ENCODE measurements at regions not wholly inside any gene's neighbourhood (a gene's known extent, or its start where the extent isn't known, plus 50 kb on each side); places are given as distances from the start of the nearest gene placed in this dataset.

DNA sequence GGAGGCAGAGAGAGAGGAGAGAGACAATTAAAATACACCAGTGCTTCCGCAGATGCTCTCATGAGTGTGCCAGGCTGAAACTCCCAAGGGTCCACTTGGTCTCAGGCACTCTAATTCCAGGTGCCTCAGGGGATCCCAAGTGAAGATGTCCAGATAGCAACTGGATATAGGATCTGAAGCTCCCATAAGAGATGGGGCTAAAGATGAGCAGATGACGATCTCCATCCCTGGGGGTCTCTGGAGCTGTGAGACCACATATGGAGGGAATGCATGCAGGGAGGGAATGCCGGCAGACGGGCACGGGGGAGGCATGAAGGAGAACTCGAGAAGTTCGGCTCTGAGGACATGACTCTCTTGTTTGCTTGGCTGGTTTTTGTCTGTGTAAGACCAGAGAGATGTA is 223.7 kb upstream of the RAB6C start:
- ChIA-PET POLR2A (no interaction called here), CTCF (ENCODE audit: low intra/inter-chr PET ratio, low total read pairs) (no interaction called here)
- Histone ChIP-seq H4K20me1 (ENCODE audit: insufficient read depth, low read length) (no peaks in the 10 kb centered on the region), H3K9ac (ENCODE audit: insufficient read depth, low read depth, low read length) (no peak overlapping the region), H3K36me3 (replicated peaks in 1 of 2; ENCODE audit: control insufficient read depth in 1 of 2, insufficient read depth in 2 of 2, low read length in 2 of 2) (no peaks in the 10 kb centered on the region), H3K27ac (ENCODE audit: extremely low read length, insufficient read depth, low read length) (no peak overlapping the region), H3K79me2 (ENCODE audit: insufficient read depth, low read length) (no peaks in the 10 kb centered on the region), H2AFZ (ENCODE audit: low read length) (no peak overlapping the region), H3K4me3 (replicated peaks in 1 of 3; ENCODE audit: insufficient read depth in 1 of 3, low read depth in 2 of 3, low read length in 3 of 3) (no peak overlapping the region), H3K4me2 (ENCODE audit: low read depth, low read length) (no peak overlapping the region), H3K4me1 (ENCODE audit: insufficient read depth, low read length) (no peaks in the 10 kb centered on the region), H3K27me3 (ENCODE audit: control insufficient read depth in 1 of 2, insufficient read depth in 2 of 2, low read length in 2 of 2) (peaks cover 6 to 59% of the 10 kb centered on the region in 2 experiments; a peak in 4 of 5 replicates), H3K9me3 (ENCODE audit: low read length) (no peaks in the 10 kb centered on the region)
- BruUV-seq (replicated peaks) = no TSS peak
- ATAC-seq = no peak
- no peak for DNase-seq (ENCODE audit: low spot score)
- intact Hi-C loops (cut with micrococcal nuclease; ENCODE audit: unreplicated experiment) (no loop called here), in situ Hi-C loops (cut with HindIII; ENCODE audit: extremely low pct_ligation_motif_present, low pct_unique_long_range_greater_than_20kb) (no loop called here)
- no peak for FAIRE-seq
- TF ChIP-seq ARHGAP35 (CRISPR knock-in tag; IDR thresholded peaks at IDR 0.05; ENCODE audit: borderline replicate concordance) = no peak
- TF ChIP-seq, protein P1, sequence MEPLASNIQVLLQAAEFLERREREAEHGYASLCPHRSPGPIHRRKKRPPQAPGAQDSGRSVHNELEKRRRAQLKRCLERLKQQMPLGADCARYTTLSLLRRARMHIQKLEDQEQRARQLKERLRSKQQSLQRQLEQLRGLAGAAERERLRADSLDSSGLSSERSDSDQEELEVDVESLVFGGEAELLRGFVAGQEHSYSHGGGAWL (CRISPR knock-in tag; IDR thresholded peaks at IDR 0.05) = no peak
- WGBS (ENCODE audit: low lambda C conversion rate) = 21% methylated on average over 7 of the region's 7 CpGs

DNA sequence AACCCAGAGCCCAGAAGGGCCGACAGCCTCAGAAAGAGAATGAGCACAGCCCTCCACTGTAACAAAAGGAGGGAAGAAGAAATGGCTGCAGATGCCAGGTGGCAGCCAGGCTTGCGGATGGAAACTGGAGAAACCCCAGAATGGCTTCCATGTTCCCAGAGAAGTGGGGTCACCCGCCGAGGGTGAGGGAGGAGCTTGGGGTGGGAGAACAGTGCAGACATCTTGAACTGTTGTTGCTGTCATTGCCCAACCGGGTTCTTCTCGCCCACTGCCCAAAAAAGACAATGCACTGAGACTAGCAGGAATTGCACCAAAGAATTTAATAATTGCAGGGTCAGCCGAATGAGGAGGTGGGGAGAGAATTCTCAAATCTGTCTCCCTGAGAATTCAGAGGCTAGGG is 223.2 kb upstream of the RAB6C start:
- H4K20me1 ChIP-seq (ENCODE audit: insufficient read depth, low read length) = no peaks in the 10 kb centered on the region
- H3K27ac ChIP-seq (ENCODE audit: extremely low read length, insufficient read depth, low read length) = no peak overlapping the region
- ChIA-PET CTCF (ENCODE audit: low intra/inter-chr PET ratio, low total read pairs) (no interaction called here), POLR2A (no interaction called here)
- H3K27me3 ChIP-seq (ENCODE audit: control insufficient read depth in 1 of 2, insufficient read depth in 2 of 2, low read length in 2 of 2) = peaks cover 6 to 59% of the 10 kb centered on the region in 2 experiments; a peak in 4 of 5 replicates
- FAIRE-seq (no peak), DNase-seq (ENCODE audit: low spot score) (no peak), ATAC-seq (no peak)
- intact Hi-C loops (cut with micrococcal nuclease; ENCODE audit: unreplicated experiment) (no loop called here), in situ Hi-C loops (cut with HindIII; ENCODE audit: extremely low pct_ligation_motif_present, low pct_unique_long_range_greater_than_20kb) (no loop called here)
- WGBS (ENCODE audit: low lambda C conversion rate) = 18% methylated on average over 7 of the region's 7 CpGs
- no peak overlapping the region for H3K9ac ChIP-seq (ENCODE audit: insufficient read depth, low read depth, low read length)
- H3K79me2 ChIP-seq (ENCODE audit: insufficient read depth, low read length) = no peaks in the 10 kb centered on the region
- H3K4me1 ChIP-seq (ENCODE audit: insufficient read depth, low read length) = no peaks in the 10 kb centered on the region
- H3K36me3 ChIP-seq (replicated peaks in 1 of 2; ENCODE audit: control insufficient read depth in 1 of 2, insufficient read depth in 2 of 2, low read length in 2 of 2) = no peaks in the 10 kb centered on the region
- H3K9me3 ChIP-seq (ENCODE audit: low read length) = no peaks in the 10 kb centered on the region
- BruUV-seq (replicated peaks) = no TSS peak
- H2AFZ ChIP-seq (ENCODE audit: low read length) = no peak overlapping the region
- no peak overlapping the region for H3K4me3 ChIP-seq (replicated peaks in 1 of 3; ENCODE audit: insufficient read depth in 1 of 3, low read depth in 2 of 3, low read length in 3 of 3)
- TF ChIP-seq XRCC5 (optimal IDR thresholded peaks at IDR 0.05; ENCODE audit: low read length) = no peak
- no peak for TF ChIP-seq ZNF292 (CRISPR knock-in tag; IDR thresholded peaks at IDR 0.05; ENCODE audit: borderline replicate concordance, low read depth)
- no peak for TF ChIP-seq HMG20B (CRISPR knock-in tag; conservative IDR thresholded peaks at IDR 0.05)
- TF ChIP-seq FOXA3 (CRISPR knock-in tag; IDR thresholded peaks at IDR 0.05) = no peak
- H3K4me2 ChIP-seq (ENCODE audit: low read depth, low read length) = no peak overlapping the region
